Lung (tissue), 11 donors: ENCODE measurements at regions not wholly inside any gene's neighbourhood (a gene's known extent, or its start where the extent isn't known, plus 50 kb on each side); places are given as distances from the start of the nearest gene placed in this dataset.

ENCODE experiments used
- ATAC-seq: fragments of 200-7000 bp; cut with Tn5 transposase; one replicate; pipeline ENCODE4 v1.9.1; 2020; ENCODE audit warnings: moderate number of reproducible peaks; ENCODE audit not compliant: insufficient read depth, low FRiP score
- DNase-seq, 3 donors: peaks; one replicate each; pipeline ENCODE4 v3.0.0-alpha.2; 2013 to 2017
- H3K27ac ChIP-seq, 2 donors: one replicate each; pipeline ENCODE4 v1.5.1; 2013; ENCODE audit warnings: mild to moderate bottlenecking in 2 of 2, moderate library complexity in 2 of 2, control low read depth in 1 of 2, inconsistent platforms in 1 of 2, low read depth in 1 of 2, low read length in 1 of 2
- H3K27me3 ChIP-seq, 3 donors: one replicate each; pipeline ENCODE4 v1.5.1; 2013; ENCODE audit warnings: low read length in 2 of 3; ENCODE audit not compliant: control insufficient read depth in 3 of 3, insufficient read depth in 3 of 3
- H3K36me3 ChIP-seq, 4 donors: one replicate each; pipeline ENCODE4 v1.5.1; 2013; ENCODE audit warnings: low read length in 4 of 4, mild to moderate bottlenecking in 1 of 4, moderate library complexity in 1 of 4; ENCODE audit not compliant: control insufficient read depth in 4 of 4, insufficient read depth in 4 of 4
- H3K4me1 ChIP-seq, 5 donors: one replicate each; pipeline ENCODE4 v1.5.1; 2013; ENCODE audit warnings: low read length in 5 of 5, mild to moderate bottlenecking in 2 of 5, moderate library complexity in 1 of 5; ENCODE audit not compliant: control insufficient read depth in 5 of 5, insufficient read depth in 5 of 5
- H3K4me3 ChIP-seq: one replicate; pipeline ENCODE4 v1.5.1; 2013; ENCODE audit warnings: mild to moderate bottlenecking, control low read depth, moderate library complexity
- H3K9ac ChIP-seq, 2 donors: one replicate each; pipeline ENCODE4 v1.5.1; 2013; ENCODE audit warnings: low read length in 2 of 2, control low read depth in 1 of 2; ENCODE audit not compliant: insufficient read depth in 1 of 2
- H3K9me3 ChIP-seq, 4 donors: one replicate each; pipeline ENCODE4 v1.5.1; 2013; ENCODE audit warnings: low read length in 3 of 4, mild to moderate bottlenecking in 1 of 4, moderate library complexity in 1 of 4; ENCODE audit not compliant: control insufficient read depth in 4 of 4, insufficient read depth in 3 of 4
- CTCF ChIP-seq: IDR thresholded peaks from 2 replicates; pipeline ENCODE4 v1.5.1; 2012; ENCODE audit warnings: mild to moderate bottlenecking; ENCODE audit errors: control extremely low read depth, extremely low read depth
- WGBS, 2 donors: extraction: QIAGEN DNeasy Blood & Tissue Kit; methylation state at CpG; one replicate each; pipeline ENCODE4 v1.1.7; 2013; 5-methylcytosine and 5-hydroxymethylcytosine counted together
- donor health status: control.
- donor health status: control.
- donor health status: Bipolar disorder and iron deficiency.
- donor health status: healthy.
- donor health status: DM: yes; HTN: yes; CAD: no.

GRCh38 chr3:115218859-115219258, 71.8 kb upstream of the ZBTB20 start:
- Histone ChIP-seq H3K9me3 (no peaks in the 10 kb centered on the region), H3K4me1 (no peaks in the 10 kb centered on the region), H3K4me3 (no peak overlapping the region), H3K27me3 (no peaks in the 10 kb centered on the region), H3K36me3 (no peaks in the 10 kb centered on the region), H3K9ac (no peak overlapping the region), H3K27ac (no peak overlapping the region)
- TF ChIP-seq CTCF = no peak
- ATAC-seq = no peak
- WGBS, 2 donors = 43 to 76% methylated on average over 1 of the region's 1 CpG
- no peak for DNase-seq

- no peak overlapping the region for H3K9ac ChIP-seq
- ATAC-seq (no peak), DNase-seq (no peak)
- no peaks in the 10 kb centered on the region for H3K9me3 ChIP-seq
- no peak overlapping the region for H3K27ac ChIP-seq
- H3K27me3 ChIP-seq = no peaks in the 10 kb centered on the region
- no peaks in the 10 kb centered on the region for H3K4me1 ChIP-seq
- H3K4me3 ChIP-seq = no peak overlapping the region
- WGBS, 2 donors = 82 to 94% methylated on average over 1 of the region's 1 CpG
- H3K36me3 ChIP-seq = no peaks in the 10 kb centered on the region
- no peak for TF ChIP-seq CTCF
Measured at GRCh38 chr3:115224687-115225086, 77.6 kb upstream of the ZBTB20 start.

GRCh38 chr3:115226844-115227445, 79.9 kb upstream of the ZBTB20 start:
- Histone ChIP-seq H3K4me3 (no peak overlapping the region), H3K36me3 (no peaks in the 10 kb centered on the region), H3K9me3 (no peaks in the 10 kb centered on the region), H3K4me1 (no peaks in the 10 kb centered on the region), H3K27me3 (no peaks in the 10 kb centered on the region), H3K9ac (no peak overlapping the region), H3K27ac (no peak overlapping the region)
- TF ChIP-seq CTCF = no peak
- 93 to 98% methylated on average over 1 of the region's 1 CpG for WGBS, 2 donors
- DNase-seq (no peak), ATAC-seq (no peak)

GRCh38 chr3:115227461-115227860, 80.4 kb upstream of the ZBTB20 start:
- 65 to 95% methylated on average over 1 of the region's 1 CpG for WGBS, 2 donors
- DNase-seq = no peak
- ATAC-seq = no peak
- no peak for TF ChIP-seq CTCF
- H3K4me3 ChIP-seq = no peak overlapping the region
- no peak overlapping the region for H3K9ac ChIP-seq
- no peak overlapping the region for H3K27ac ChIP-seq
- no peaks in the 10 kb centered on the region for H3K4me1 ChIP-seq
- no peaks in the 10 kb centered on the region for H3K27me3 ChIP-seq
- no peaks in the 10 kb centered on the region for H3K36me3 ChIP-seq
- no peaks in the 10 kb centered on the region for H3K9me3 ChIP-seq
